K562 (cell line): ENCODE measurements at regions not wholly inside any gene's neighbourhood (a gene's known extent, or its start where the extent isn't known, plus 50 kb on each side); places are given as distances from the start of the nearest gene placed in this dataset.
A peak's percentile ranks its signal among the peaks of the same experiment; 100 is the strongest.

Experiments used
- DNMT1 ChIP-seq: fragments of 450-650 bp; IDR thresholded peaks from 2 replicates; pipeline ENCODE4 v1.6.1; 2016; ENCODE audit warnings: antibody characterized with exemption, mild to moderate bottlenecking
- HOXB6 ChIP-seq: fragments of 250-450 bp; sonication (Bioruptor Pico); IDR thresholded peaks from 2 replicates; pipeline ENCODE4 v1.5.1; 2022; ENCODE audit warnings: mild to moderate bottlenecking, borderline replicate concordance
- MITF ChIP-seq: IDR thresholded peaks from 2 replicates; pipeline ENCODE4 v1.6.1; 2014; ENCODE audit warnings: antibody characterized with exemption
- POLR3A ChIP-seq: IDR thresholded peaks from 2 replicates; pipeline ENCODE4 v1.6.1; 2011; ENCODE audit warnings: borderline replicate concordance, mild to moderate bottlenecking, moderate library complexity; ENCODE audit not compliant: insufficient read length, insufficient read depth; ENCODE audit errors: extremely low read depth
- RREB1 ChIP-seq: fragments of 250-450 bp; sonication (Bioruptor Pico); IDR thresholded peaks from 2 replicates; pipeline ENCODE4 v1.4.0; 2020
- TAF1 ChIP-seq: IDR thresholded peaks from 2 replicates; pipeline ENCODE4 v1.6.1; 2011; ENCODE audit warnings: mild to moderate bottlenecking, low read length, moderate library complexity; ENCODE audit not compliant: insufficient read depth, control insufficient read depth, severe bottlenecking; ENCODE audit errors: extremely low read depth
- TAF7 ChIP-seq: fragments of 450-650 bp; IDR thresholded peaks from 2 replicates; pipeline ENCODE4 v1.6.1; 2016; ENCODE audit warnings: missing genetic modification characterization, missing compliant biosample characterization
- WHSC1 ChIP-seq: IDR thresholded peaks from one replicate; pipeline ENCODE4 v1.6.1; 2012; ENCODE audit warnings: low read length, control low read depth, inconsistent platforms
- ZNF830 ChIP-seq: fragments of 250-450 bp; sonication (Bioruptor Pico); IDR thresholded peaks from 2 replicates; pipeline ENCODE4 v1.5.0; 2021; ENCODE audit warnings: mild to moderate bottlenecking
- TF ChIP-seq, protein P1 (sequence below): fragments of 200-800 bp; sonication (Bioruptor generic); IDR thresholded peaks from 2 replicates; pipeline ENCODE4 v1.6.1; 2017; ENCODE audit warnings: missing genetic modification characterization, missing compliant biosample characterization
- TF ChIP-seq, protein P2 (sequence below): fragments of 450-650 bp; IDR thresholded peaks from 2 replicates; pipeline ENCODE4 v1.7.1; 2018; ENCODE audit warnings: mild to moderate bottlenecking, low read depth; ENCODE audit not compliant: partially characterized antibody

DNA sequence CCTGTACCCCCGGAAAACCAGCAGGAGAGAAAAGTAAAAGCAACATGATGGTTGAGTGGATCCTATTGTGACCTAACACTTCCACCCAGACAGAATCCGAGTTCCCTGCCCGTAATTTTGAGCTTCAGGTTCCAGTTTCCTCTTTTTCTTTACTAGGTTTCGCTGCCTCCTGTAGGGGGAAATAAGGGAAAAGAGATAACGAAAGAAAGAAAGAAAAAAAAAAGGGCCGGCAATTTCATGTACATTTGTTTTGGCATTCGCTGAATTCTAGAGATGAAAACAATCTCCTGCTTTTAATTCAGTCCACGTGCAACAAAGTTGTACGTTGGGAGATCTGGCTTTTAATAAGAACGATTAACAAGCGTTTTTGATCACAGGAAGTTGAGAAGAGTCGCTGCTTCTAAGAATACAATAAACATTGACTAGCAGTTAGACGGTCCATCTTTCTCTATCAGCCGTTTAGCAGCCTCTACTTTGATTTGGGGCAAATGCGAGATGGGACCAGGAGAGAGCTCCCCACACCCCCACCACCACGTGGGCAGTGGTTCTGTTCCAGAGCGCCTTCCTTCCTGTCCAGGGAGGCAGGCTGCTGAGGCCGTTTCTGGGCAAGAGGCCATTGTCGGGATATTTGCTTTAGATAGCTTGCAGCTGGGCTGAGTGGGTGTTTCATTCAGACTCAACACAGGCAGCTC is 155.9 kb upstream of the RUNX1 start (continued):
- TF ChIP-seq MITF (no peak), POLR3A (no peak), HOXB6 (CRISPR knock-in tag) (no peak), ZNF830 (CRISPR knock-in tag) (no peak), TAF7 (tag) (no peak), WHSC1 (no peak), TAF1 (no peak), RREB1 (CRISPR knock-in tag) (no peak), DNMT1 (no peak)
- TF ChIP-seq, protein P1, sequence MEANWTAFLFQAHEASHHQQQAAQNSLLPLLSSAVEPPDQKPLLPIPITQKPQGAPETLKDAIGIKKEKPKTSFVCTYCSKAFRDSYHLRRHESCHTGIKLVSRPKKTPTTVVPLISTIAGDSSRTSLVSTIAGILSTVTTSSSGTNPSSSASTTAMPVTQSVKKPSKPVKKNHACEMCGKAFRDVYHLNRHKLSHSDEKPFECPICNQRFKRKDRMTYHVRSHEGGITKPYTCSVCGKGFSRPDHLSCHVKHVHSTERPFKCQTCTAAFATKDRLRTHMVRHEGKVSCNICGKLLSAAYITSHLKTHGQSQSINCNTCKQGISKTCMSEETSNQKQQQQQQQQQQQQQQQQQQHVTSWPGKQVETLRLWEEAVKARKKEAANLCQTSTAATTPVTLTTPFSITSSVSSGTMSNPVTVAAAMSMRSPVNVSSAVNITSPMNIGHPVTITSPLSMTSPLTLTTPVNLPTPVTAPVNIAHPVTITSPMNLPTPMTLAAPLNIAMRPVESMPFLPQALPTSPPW (CRISPR knock-in tag), result peak; percentile 27; the same call in 1 of the 2 replicates
- TF ChIP-seq, protein P2, sequence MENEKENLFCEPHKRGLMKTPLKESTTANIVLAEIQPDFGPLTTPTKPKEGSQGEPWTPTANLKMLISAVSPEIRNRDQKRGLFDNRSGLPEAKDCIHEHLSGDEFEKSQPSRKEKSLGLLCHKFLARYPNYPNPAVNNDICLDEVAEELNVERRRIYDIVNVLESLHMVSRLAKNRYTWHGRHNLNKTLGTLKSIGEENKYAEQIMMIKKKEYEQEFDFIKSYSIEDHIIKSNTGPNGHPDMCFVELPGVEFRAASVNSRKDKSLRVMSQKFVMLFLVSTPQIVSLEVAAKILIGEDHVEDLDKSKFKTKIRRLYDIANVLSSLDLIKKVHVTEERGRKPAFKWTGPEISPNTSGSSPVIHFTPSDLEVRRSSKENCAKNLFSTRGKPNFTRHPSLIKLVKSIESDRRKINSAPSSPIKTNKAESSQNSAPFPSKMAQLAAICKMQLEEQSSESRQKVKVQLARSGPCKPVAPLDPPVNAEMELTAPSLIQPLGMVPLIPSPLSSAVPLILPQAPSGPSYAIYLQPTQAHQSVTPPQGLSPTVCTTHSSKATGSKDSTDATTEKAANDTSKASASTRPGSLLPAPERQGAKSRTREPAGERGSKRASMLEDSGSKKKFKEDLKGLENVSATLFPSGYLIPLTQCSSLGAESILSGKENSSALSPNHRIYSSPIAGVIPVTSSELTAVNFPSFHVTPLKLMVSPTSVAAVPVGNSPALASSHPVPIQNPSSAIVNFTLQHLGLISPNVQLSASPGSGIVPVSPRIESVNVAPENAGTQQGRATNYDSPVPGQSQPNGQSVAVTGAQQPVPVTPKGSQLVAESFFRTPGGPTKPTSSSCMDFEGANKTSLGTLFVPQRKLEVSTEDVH, result peak; percentile 12
